ENCODE measurements at regions not wholly inside any gene's neighbourhood (a gene's known extent, or its start where the extent isn't known, plus 50 kb on each side); places are given as distances from the start of the nearest gene placed in this dataset.

DNA sequence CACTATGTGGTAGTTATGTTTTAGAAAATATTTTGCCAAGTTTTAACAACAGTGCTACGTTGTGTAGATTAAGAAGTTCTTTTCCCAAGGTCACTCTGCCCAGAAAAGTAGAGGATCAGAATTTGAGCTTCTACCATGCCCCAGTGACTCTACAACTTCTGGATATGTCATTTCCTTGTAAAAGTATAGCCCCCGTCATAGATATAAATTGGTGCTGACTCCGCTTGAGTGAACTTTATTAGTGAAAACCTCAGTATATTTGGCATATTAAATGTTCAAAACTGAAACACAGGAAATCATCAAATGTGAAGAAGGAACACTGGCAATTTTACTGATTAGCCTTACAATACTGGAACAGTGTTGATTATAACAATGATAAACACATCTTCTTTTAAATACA, 256.7 kb upstream of the UBE2E3 start:
- no peak overlapping the region for H3K18ac ChIP-seq (ENCODE audit: low read depth, low read length)
- no peaks in the 10 kb centered on the region for H3K79me1 ChIP-seq (ENCODE audit: low read depth in 1 of 2, low read length in 2 of 2)
- no peak overlapping the region for H3K56ac ChIP-seq (ENCODE audit: extremely low read depth, insufficient read depth, low read length)
- H2AK9ac ChIP-seq (replicated peaks; ENCODE audit: low read depth, low read length, poor library complexity), result no peak overlapping the region
- no peak overlapping the region for H3K9ac ChIP-seq (ENCODE audit: low read depth, low read length)
- no peak for ATAC-seq (ENCODE audit: low read depth)
- H4K91ac ChIP-seq (ENCODE audit: insufficient read depth, low read depth, low read length), result no peak overlapping the region
- CTCF ChIA-PET, result interaction anchor here (1.2 to 1.7 kb wide), 2 partner anchors 10 to 15 kb away, joined by 4 to 7 read pairs; no protein-coding TSS in a partner anchor
- DNase-seq, result no peak
- POLR2A ChIA-PET (ENCODE audit: unreplicated experiment), result no interaction called here
- dilution Hi-C loops (cut with HindIII; ENCODE audit: low sequenced_read_pairs, unreplicated experiment) (no loop called here), intact Hi-C loops (cut with micrococcal nuclease) (no loop called here), in situ Hi-C loops (cut with MboI; ENCODE audit: low sequenced_read_pairs) (no loop called here)
- no peak overlapping the region for H3K4me2 ChIP-seq (ENCODE audit: low read depth, low read length)
- no peaks in the 10 kb centered on the region for H3K36me3 ChIP-seq (ENCODE audit: control insufficient read depth, insufficient read depth, low read length)
- no peak overlapping the region for H3K14ac ChIP-seq (replicated peaks; ENCODE audit: low read depth, low read length)
- no peak overlapping the region for H2BK5ac ChIP-seq (ENCODE audit: low read depth, low read length, poor library complexity, severe bottlenecking)
- no peak overlapping the region for H3K4me3 ChIP-seq (ENCODE audit: insufficient read depth, low read depth, low read length)
- no peak overlapping the region for H4K8ac ChIP-seq (ENCODE audit: low read depth in 2 of 2, low read length in 2 of 2)
- H4K20me1 ChIP-seq (ENCODE audit: insufficient read depth, low read length), result no peaks in the 10 kb centered on the region
- no peak overlapping the region for H2BK20ac ChIP-seq (ENCODE audit: low read depth, low read length)
- BruUV-seq (replicated peaks), result no TSS peak
- no peaks in the 10 kb centered on the region for H3K9me3 ChIP-seq (ENCODE audit: control insufficient read depth, insufficient read depth, low read length)
- H3K9me1 ChIP-seq (ENCODE audit: insufficient read depth, low read length), result no peaks in the 10 kb centered on the region
- no peak overlapping the region for H2AFZ ChIP-seq (replicated peaks; ENCODE audit: low read length, poor library complexity)
- H2BK15ac ChIP-seq (ENCODE audit: low read depth, low read length), result no peak overlapping the region
- H3K27ac ChIP-seq (ENCODE audit: insufficient read depth, low read length), result no peak overlapping the region
- no CpG with 5 or more reads among the region's 3 CpGs for WGBS, 2 experiments (ENCODE audit: extremely low coverage in 2 of 2, insufficient read length in 1 of 2)
- H3K23ac ChIP-seq (ENCODE audit: low read depth, low read length), result no peak overlapping the region
- no peak overlapping the region for H3K4ac ChIP-seq (ENCODE audit: low read depth, low read length)
- peaks cover 5% of the 10 kb centered on the region for H3K4me1 ChIP-seq (ENCODE audit: control insufficient read depth, insufficient read depth, low read length)
- no peak overlapping the region for H2AK5ac ChIP-seq (ENCODE audit: low read depth, low read length)
- no peak overlapping the region for H4K5ac ChIP-seq (ENCODE audit: low read depth, low read length)
- TF ChIP-seq CHD1 (IDR thresholded peaks at IDR 0.05; ENCODE audit: low read depth, low read length) (no peak), RAD21 (IDR thresholded peaks at IDR 0.05; ENCODE audit: low read length) (no peak), MAFK (IDR thresholded peaks at IDR 0.05; ENCODE audit: low read depth, low read length) (no peak), MXI1 (IDR thresholded peaks at IDR 0.05; ENCODE audit: borderline replicate concordance, low read depth, low read length) (no peak), ELK1 (IDR thresholded peaks at IDR 0.05; ENCODE audit: borderline replicate concordance, low read depth, low read length) (no peak)
- TF ChIP-seq, protein P1, sequence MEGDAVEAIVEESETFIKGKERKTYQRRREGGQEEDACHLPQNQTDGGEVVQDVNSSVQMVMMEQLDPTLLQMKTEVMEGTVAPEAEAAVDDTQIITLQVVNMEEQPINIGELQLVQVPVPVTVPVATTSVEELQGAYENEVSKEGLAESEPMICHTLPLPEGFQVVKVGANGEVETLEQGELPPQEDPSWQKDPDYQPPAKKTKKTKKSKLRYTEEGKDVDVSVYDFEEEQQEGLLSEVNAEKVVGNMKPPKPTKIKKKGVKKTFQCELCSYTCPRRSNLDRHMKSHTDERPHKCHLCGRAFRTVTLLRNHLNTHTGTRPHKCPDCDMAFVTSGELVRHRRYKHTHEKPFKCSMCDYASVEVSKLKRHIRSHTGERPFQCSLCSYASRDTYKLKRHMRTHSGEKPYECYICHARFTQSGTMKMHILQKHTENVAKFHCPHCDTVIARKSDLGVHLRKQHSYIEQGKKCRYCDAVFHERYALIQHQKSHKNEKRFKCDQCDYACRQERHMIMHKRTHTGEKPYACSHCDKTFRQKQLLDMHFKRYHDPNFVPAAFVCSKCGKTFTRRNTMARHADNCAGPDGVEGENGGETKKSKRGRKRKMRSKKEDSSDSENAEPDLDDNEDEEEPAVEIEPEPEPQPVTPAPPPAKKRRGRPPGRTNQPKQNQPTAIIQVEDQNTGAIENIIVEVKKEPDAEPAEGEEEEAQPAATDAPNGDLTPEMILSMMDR (conservative IDR thresholded peaks at IDR 0.05; ENCODE audit: low read depth, low read length), result no peak
- no peaks in the 10 kb centered on the region for H3K27me3 ChIP-seq (ENCODE audit: control insufficient read depth, insufficient read depth, low read length)
- H2BK120ac ChIP-seq (ENCODE audit: low read depth, low read length), result no peak overlapping the region
